NCI-H1436 (cell line): ENCODE measurements at regions not wholly inside any gene's neighbourhood (a gene's known extent, or its start where the extent isn't known, plus 50 kb on each side); places are given as distances from the start of the nearest gene placed in this dataset.
"Not testable (repeated sequence)": the region's sequence is repeated elsewhere in the genome, so short reads cannot be mapped to it uniquely, and the experiment has no call there.

Experiments used
- DNase-seq: peaks from one replicate; lab custom pipeline; 2025; lab: John Stamatoyannopoulos, UW

GRCh38 chr3:180743813-180744590 lies 64.7 kb upstream of the CCDC39 start:
- DNase-seq = peak; percentile 99

- peak; percentile 33 for DNase-seq
Measured at GRCh38 chr3:180747805-180748361, 68.6 kb upstream of the CCDC39 start.

GRCh38 chr3:180749322-180749721 lies 70.0 kb upstream of the CCDC39 start:
- DNase-seq = no peak

GRCh38 chr3:180749796-180750195 lies 70.5 kb upstream of the CCDC39 start:
- no peak for DNase-seq

- no peak for DNase-seq
Measured at GRCh38 chr3:180755556-180755955, 76.3 kb upstream of the CCDC39 start.

GRCh38 chr3:180762866-180763265 lies 83.6 kb upstream of the CCDC39 start:
- DNase-seq = no peak

- DNase-seq = no peak
Measured at GRCh38 chr3:180764481-180764880, 85.2 kb upstream of the CCDC39 start.

- DNase-seq = no peak
Measured at GRCh38 chr3:180770639-180771038, 91.3 kb upstream of the CCDC39 start.

- DNase-seq = no peak
Measured at GRCh38 chr3:180776433-180776832, 97.1 kb upstream of the CCDC39 start.

- no peak for DNase-seq
Measured at GRCh38 chr3:180782195-180782984, 103.1 kb upstream of the CCDC39 start.

GRCh38 chr3:180786227-180786626 lies 106.9 kb upstream of the CCDC39 start:
- not testable (repeated sequence) for DNase-seq

- no peak for DNase-seq
Measured at GRCh38 chr3:180789774-180790173, 110.5 kb upstream of the CCDC39 start.

- no peak for DNase-seq
Measured at GRCh38 chr3:180798197-180798596, 114.3 kb upstream of the FXR1 start.

- DNase-seq = peak; percentile 33
Measured at GRCh38 chr3:180802837-180803236, 109.6 kb upstream of the FXR1 start.

- DNase-seq = no peak
Measured at GRCh38 chr3:180804916-180805315, 107.6 kb upstream of the FXR1 start.

GRCh38 chr3:180808823-180809575 lies 103.5 kb upstream of the FXR1 start:
- no peak for DNase-seq

GRCh38 chr3:180820400-180820799 lies 92.1 kb upstream of the FXR1 start:
- no peak for DNase-seq

GRCh38 chr3:180825964-180826363 lies 86.5 kb upstream of the FXR1 start:
- DNase-seq = no peak

GRCh38 chr3:180827171-180827570 lies 85.3 kb upstream of the FXR1 start:
- DNase-seq = no peak

- no peak for DNase-seq
Measured at GRCh38 chr3:180828001-180828720, 84.3 kb upstream of the FXR1 start.

- DNase-seq = no peak
Measured at GRCh38 chr3:180828723-180829408, 83.6 kb upstream of the FXR1 start.
